OCI-LY1 (cell line): ENCODE measurements at regions not wholly inside any gene's neighbourhood (a gene's known extent, or its start where the extent isn't known, plus 50 kb on each side); places are given as distances from the start of the nearest gene placed in this dataset.

Source experiments
- H2AFZ ChIP-seq: fragments of 200-600 bp; sonication (generic), shearing (Covaris generic); 2 replicates; pipeline ENCODE4 v1.6.0; 2014; ENCODE audit warnings: antibody characterized with exemption, mild to moderate bottlenecking, low read length
- H3F3A ChIP-seq: fragments of 200-600 bp; sonication (generic), shearing (Covaris generic); 2 replicates; pipeline ENCODE4 v1.6.0; 2014; ENCODE audit warnings: mild to moderate bottlenecking, antibody characterized with exemption, low read length, moderate library complexity; ENCODE audit not compliant: insufficient read depth
- H3K27ac ChIP-seq: fragments of 200-600 bp; sonication (generic); 2 replicates; pipeline ENCODE4 v1.5.1; 2014; ENCODE audit warnings: low read length, mixed run types, mild to moderate bottlenecking, low read depth; ENCODE audit not compliant: poor library complexity, severe bottlenecking
- H3K27me3 ChIP-seq: fragments of 200-600 bp; sonication (generic); 2 replicates; pipeline ENCODE4 v1.6.0; 2014; ENCODE audit warnings: antibody characterized with exemption, mild to moderate bottlenecking, low read length, moderate library complexity; ENCODE audit not compliant: insufficient read depth
- H3K36me3 ChIP-seq: fragments of 200-600 bp; sonication (generic); 2 replicates; pipeline ENCODE4 v1.6.1; 2014; ENCODE audit warnings: mild to moderate bottlenecking, antibody characterized with exemption, low read length, moderate library complexity, mixed read lengths; ENCODE audit not compliant: insufficient read depth
- H3K4me1 ChIP-seq: fragments of 200-600 bp; sonication (generic); 2 replicates; pipeline ENCODE4 v1.5.1; 2014; ENCODE audit warnings: mild to moderate bottlenecking, low read length, moderate library complexity; ENCODE audit not compliant: insufficient read depth, severe bottlenecking
- H3K4me2 ChIP-seq: fragments of 200-600 bp; sonication (generic), shearing (Covaris generic); 2 replicates; pipeline ENCODE4 v1.6.1; 2014; ENCODE audit warnings: low read length
- H3K4me3 ChIP-seq: fragments of 200-600 bp; sonication (generic); 2 replicates; pipeline ENCODE4 v1.5.1; 2014; ENCODE audit warnings: low read length, low read depth, mild to moderate bottlenecking, mixed read lengths; ENCODE audit not compliant: poor library complexity, severe bottlenecking
- H3K79me2 ChIP-seq: fragments of 200-600 bp; shearing (Covaris generic); 2 replicates; pipeline ENCODE4 v1.6.1; 2016; ENCODE audit warnings: mixed run types, low read length, mixed read lengths; ENCODE audit not compliant: insufficient read depth
- H3K9ac ChIP-seq: fragments of 200-600 bp; sonication (generic), shearing (Covaris generic); 2 replicates; pipeline ENCODE4 v1.6.1; 2014; ENCODE audit warnings: mild to moderate bottlenecking, low read length, mixed read lengths
- H3K9me2 ChIP-seq: fragments of 200-600 bp; sonication (generic), shearing (Covaris generic); 2 replicates; pipeline ENCODE4 v1.6.1; 2014; ENCODE audit warnings: low read depth, mild to moderate bottlenecking, low read length, mixed read lengths
- H3K9me3 ChIP-seq: fragments of 200-600 bp; shearing (Covaris generic); 2 replicates; pipeline ENCODE4 v1.6.1; 2014; ENCODE audit warnings: low read length, mixed read lengths
- H4K20me1 ChIP-seq: fragments of 200-600 bp; sonication (generic), shearing (Covaris generic); 2 replicates; pipeline ENCODE4 v1.6.0; 2016; ENCODE audit warnings: mild to moderate bottlenecking, low read length; ENCODE audit not compliant: insufficient read depth
- EZH2 ChIP-seq: fragments of 200-600 bp; sonication (generic), shearing (Covaris generic); IDR thresholded peaks from 2 replicates; pipeline ENCODE4 v1.8.0; 2017; ENCODE audit warnings: borderline replicate concordance, mixed run types, mild to moderate bottlenecking, antibody characterized with exemption, low read length, moderate library complexity, mixed read lengths
- TF ChIP-seq, protein P1 (sequence below): fragments of 200-600 bp; sonication (generic), shearing (Covaris generic); IDR thresholded peaks from 2 replicates; pipeline ENCODE4 v1.5.1; 2017; ENCODE audit warnings: mild to moderate bottlenecking, antibody characterized with exemption, low read length, moderate library complexity, mixed read lengths

GRCh38 chr12:111143271-111143670, 222.9 kb upstream of the MYL2 start:
- Histone ChIP-seq H3K4me3 (no peak overlapping the region), H4K20me1 (no peaks in the 10 kb centered on the region), H3K27me3 (no peaks in the 10 kb centered on the region), H3K4me2 (no peak overlapping the region), H2AFZ (no peak overlapping the region), H3K27ac (no peak overlapping the region), H3K79me2 (no peaks in the 10 kb centered on the region), H3K36me3 (no peaks in the 10 kb centered on the region), H3K9ac (no peak overlapping the region), H3K9me3 (no peaks in the 10 kb centered on the region), H3K4me1 (no peaks in the 10 kb centered on the region), H3F3A (no peaks in the 10 kb centered on the region), H3K9me2 (no peaks in the 10 kb centered on the region)
- TF ChIP-seq, protein P1, sequence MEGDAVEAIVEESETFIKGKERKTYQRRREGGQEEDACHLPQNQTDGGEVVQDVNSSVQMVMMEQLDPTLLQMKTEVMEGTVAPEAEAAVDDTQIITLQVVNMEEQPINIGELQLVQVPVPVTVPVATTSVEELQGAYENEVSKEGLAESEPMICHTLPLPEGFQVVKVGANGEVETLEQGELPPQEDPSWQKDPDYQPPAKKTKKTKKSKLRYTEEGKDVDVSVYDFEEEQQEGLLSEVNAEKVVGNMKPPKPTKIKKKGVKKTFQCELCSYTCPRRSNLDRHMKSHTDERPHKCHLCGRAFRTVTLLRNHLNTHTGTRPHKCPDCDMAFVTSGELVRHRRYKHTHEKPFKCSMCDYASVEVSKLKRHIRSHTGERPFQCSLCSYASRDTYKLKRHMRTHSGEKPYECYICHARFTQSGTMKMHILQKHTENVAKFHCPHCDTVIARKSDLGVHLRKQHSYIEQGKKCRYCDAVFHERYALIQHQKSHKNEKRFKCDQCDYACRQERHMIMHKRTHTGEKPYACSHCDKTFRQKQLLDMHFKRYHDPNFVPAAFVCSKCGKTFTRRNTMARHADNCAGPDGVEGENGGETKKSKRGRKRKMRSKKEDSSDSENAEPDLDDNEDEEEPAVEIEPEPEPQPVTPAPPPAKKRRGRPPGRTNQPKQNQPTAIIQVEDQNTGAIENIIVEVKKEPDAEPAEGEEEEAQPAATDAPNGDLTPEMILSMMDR: no peak
- TF ChIP-seq EZH2: no peak

GRCh38 chr12:111141205-111141604, 220.8 kb upstream of the MYL2 start:
- Histone ChIP-seq H2AFZ (no peak overlapping the region), H3K79me2 (no peaks in the 10 kb centered on the region), H3K4me3 (no peak overlapping the region), H3K4me2 (no peak overlapping the region), H4K20me1 (no peaks in the 10 kb centered on the region), H3K9me2 (no peaks in the 10 kb centered on the region), H3K4me1 (no peaks in the 10 kb centered on the region), H3K27me3 (no peaks in the 10 kb centered on the region), H3K27ac (no peak overlapping the region), H3F3A (no peaks in the 10 kb centered on the region), H3K9ac (no peak overlapping the region), H3K36me3 (no peaks in the 10 kb centered on the region), H3K9me3 (no peaks in the 10 kb centered on the region)
- no peak for TF ChIP-seq EZH2
- TF ChIP-seq, protein P1: no peak

DNA sequence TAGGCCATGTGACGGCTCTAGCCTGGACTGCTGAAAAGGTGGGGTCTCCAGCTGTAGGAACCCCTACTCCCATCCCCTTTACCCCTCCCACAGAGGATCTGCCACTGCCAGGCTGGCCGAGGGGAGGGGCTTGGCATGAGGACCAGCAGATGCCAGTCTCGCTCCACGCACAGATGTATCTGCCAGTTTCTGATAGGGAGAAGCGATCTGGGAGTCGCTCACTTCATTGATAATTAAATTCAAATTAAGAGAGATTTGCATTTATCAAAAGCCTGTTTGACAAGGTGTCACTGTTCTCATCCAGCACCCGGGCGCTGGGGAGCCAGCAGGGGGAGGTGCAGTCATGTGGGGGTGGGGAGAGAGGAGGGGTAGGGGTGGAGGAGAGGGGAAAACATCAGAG, 217.6 kb upstream of the MYL2 start:
- no peak overlapping the region for H3K27ac ChIP-seq
- H3K27me3 ChIP-seq: no peaks in the 10 kb centered on the region
- H3K4me3 ChIP-seq: no peak overlapping the region
- no peaks in the 10 kb centered on the region for H3K36me3 ChIP-seq
- H4K20me1 ChIP-seq: no peaks in the 10 kb centered on the region
- H2AFZ ChIP-seq: no peak overlapping the region
- TF ChIP-seq, protein P1: no peak
- no peak for TF ChIP-seq EZH2
- no peak overlapping the region for H3K4me2 ChIP-seq
- H3K4me1 ChIP-seq: no peaks in the 10 kb centered on the region
- no peaks in the 10 kb centered on the region for H3F3A ChIP-seq
- no peak overlapping the region for H3K9ac ChIP-seq
- H3K79me2 ChIP-seq: no peaks in the 10 kb centered on the region
- H3K9me3 ChIP-seq: no peaks in the 10 kb centered on the region
- no peaks in the 10 kb centered on the region for H3K9me2 ChIP-seq
